ENCODE measurements at regions not wholly inside any gene's neighbourhood (a gene's known extent, or its start where the extent isn't known, plus 50 kb on each side); places are given as distances from the start of the nearest gene placed in this dataset.

GRCh38 chr1:61605607-61606321 is 119.2 kb downstream of the TM2D1 start:
- H3K36me3 ChIP-seq (ENCODE audit: control insufficient read depth in 2 of 2, insufficient read depth in 2 of 2, low read length in 2 of 2): no peaks in the 10 kb centered on the region
- H3K4me1 ChIP-seq (ENCODE audit: control insufficient read depth, insufficient read depth, low read length): peaks cover 3% of the 10 kb centered on the region
- peak overlapping the region; percentile 59 for H3K27ac ChIP-seq (ENCODE audit: low read length)
- H3K9me3 ChIP-seq (ENCODE audit: control insufficient read depth in 2 of 2, low read length in 2 of 2): no peaks in the 10 kb centered on the region
- no peak overlapping the region for H3K4me3 ChIP-seq (ENCODE audit: low read length in 2 of 2)
- no peak overlapping the region for H3K9ac ChIP-seq (ENCODE audit: low read length in 2 of 2)
- no peaks in the 10 kb centered on the region for H3K27me3 ChIP-seq (ENCODE audit: control insufficient read depth in 1 of 2, insufficient read depth in 2 of 2, low read length in 2 of 2)

DNA sequence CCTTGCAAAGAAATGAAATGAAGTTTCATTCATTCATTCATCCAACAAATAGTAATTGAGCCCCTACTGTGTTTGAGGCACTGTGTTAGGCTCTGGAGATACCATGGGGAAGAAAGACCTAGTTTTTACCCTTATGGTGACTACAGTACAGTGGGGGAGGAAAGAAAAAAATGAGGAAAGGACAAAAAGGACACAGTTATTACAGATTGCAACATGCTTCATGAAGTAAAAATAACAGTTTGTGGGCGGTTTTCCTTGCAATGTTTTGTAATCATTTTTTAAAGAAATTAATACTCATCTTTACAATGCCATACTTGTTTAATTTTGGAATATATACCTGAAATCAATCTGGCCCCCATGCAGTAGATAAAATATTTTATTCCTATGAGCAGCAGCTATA is 120.3 kb downstream of the TM2D1 start:
- H3K36me3 ChIP-seq (ENCODE audit: control insufficient read depth in 2 of 2, insufficient read depth in 2 of 2, low read length in 2 of 2): no peaks in the 10 kb centered on the region
- peaks cover 3% of the 10 kb centered on the region for H3K4me1 ChIP-seq (ENCODE audit: control insufficient read depth, insufficient read depth, low read length)
- H3K9ac ChIP-seq (ENCODE audit: low read length in 2 of 2): no peak overlapping the region
- H3K27me3 ChIP-seq (ENCODE audit: control insufficient read depth in 1 of 2, insufficient read depth in 2 of 2, low read length in 2 of 2): no peaks in the 10 kb centered on the region
- H3K9me3 ChIP-seq (ENCODE audit: control insufficient read depth in 2 of 2, low read length in 2 of 2): no peaks in the 10 kb centered on the region
- H3K4me3 ChIP-seq (ENCODE audit: low read length in 2 of 2): no peak overlapping the region
- no peak overlapping the region for H3K27ac ChIP-seq (ENCODE audit: low read length)

DNA sequence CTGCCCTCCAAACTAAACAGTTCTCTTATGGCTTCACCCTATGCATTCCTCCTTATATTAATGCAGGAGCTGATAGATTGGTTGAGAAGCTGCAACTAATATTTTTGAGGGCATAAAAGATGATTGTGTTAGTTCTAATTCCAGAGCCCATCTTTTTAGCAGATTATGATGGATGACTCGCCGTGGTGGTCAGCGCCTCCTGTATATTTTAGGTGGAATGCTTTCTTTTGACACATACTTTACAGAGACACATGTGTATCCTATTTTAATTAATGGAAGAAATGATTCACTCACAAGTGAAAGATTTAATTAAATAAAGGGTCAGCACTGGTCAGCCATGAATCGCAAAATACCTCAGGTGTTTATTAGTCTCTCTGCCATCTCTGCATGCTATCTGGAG is 120.7 kb downstream of the TM2D1 start:
- Histone ChIP-seq H3K9me3 (ENCODE audit: control insufficient read depth in 2 of 2, low read length in 2 of 2) (no peaks in the 10 kb centered on the region), H3K27ac (ENCODE audit: low read length) (no peak overlapping the region), H3K4me3 (ENCODE audit: low read length in 2 of 2) (no peak overlapping the region), H3K36me3 (ENCODE audit: control insufficient read depth in 2 of 2, insufficient read depth in 2 of 2, low read length in 2 of 2) (no peaks in the 10 kb centered on the region), H3K4me1 (ENCODE audit: control insufficient read depth, insufficient read depth, low read length) (peaks cover 3% of the 10 kb centered on the region), H3K9ac (ENCODE audit: low read length in 2 of 2) (no peak overlapping the region), H3K27me3 (ENCODE audit: control insufficient read depth in 1 of 2, insufficient read depth in 2 of 2, low read length in 2 of 2) (no peaks in the 10 kb centered on the region)

GRCh38 chr1:61602663-61603062 is 122.3 kb downstream of the TM2D1 start:
- H3K9ac ChIP-seq (ENCODE audit: low read length in 2 of 2): no peak overlapping the region
- H3K27me3 ChIP-seq (ENCODE audit: control insufficient read depth in 1 of 2, insufficient read depth in 2 of 2, low read length in 2 of 2): no peaks in the 10 kb centered on the region
- H3K9me3 ChIP-seq (ENCODE audit: control insufficient read depth in 2 of 2, low read length in 2 of 2): no peaks in the 10 kb centered on the region
- no peak overlapping the region for H3K4me3 ChIP-seq (ENCODE audit: low read length in 2 of 2)
- no peak overlapping the region for H3K27ac ChIP-seq (ENCODE audit: low read length)
- H3K4me1 ChIP-seq (ENCODE audit: control insufficient read depth, insufficient read depth, low read length): peaks cover 3% of the 10 kb centered on the region
- no peaks in the 10 kb centered on the region for H3K36me3 ChIP-seq (ENCODE audit: control insufficient read depth in 2 of 2, insufficient read depth in 2 of 2, low read length in 2 of 2)

- Histone ChIP-seq H3K27me3 (ENCODE audit: control insufficient read depth in 1 of 2, insufficient read depth in 2 of 2, low read length in 2 of 2) (no peaks in the 10 kb centered on the region), H3K4me3 (ENCODE audit: low read length in 2 of 2) (no peak overlapping the region), H3K9ac (ENCODE audit: low read length in 2 of 2) (no peak overlapping the region), H3K4me1 (ENCODE audit: control insufficient read depth, insufficient read depth, low read length) (no peaks in the 10 kb centered on the region), H3K36me3 (ENCODE audit: control insufficient read depth in 2 of 2, insufficient read depth in 2 of 2, low read length in 2 of 2) (no peaks in the 10 kb centered on the region), H3K27ac (ENCODE audit: low read length) (no peak overlapping the region), H3K9me3 (ENCODE audit: control insufficient read depth in 2 of 2, low read length in 2 of 2) (peaks cover 0 to 3% of the 10 kb centered on the region in 2 donors)
These were observed 127.3 kb downstream of the TM2D1 start for GRCh38 chr1:61597601-61598000.

DNA sequence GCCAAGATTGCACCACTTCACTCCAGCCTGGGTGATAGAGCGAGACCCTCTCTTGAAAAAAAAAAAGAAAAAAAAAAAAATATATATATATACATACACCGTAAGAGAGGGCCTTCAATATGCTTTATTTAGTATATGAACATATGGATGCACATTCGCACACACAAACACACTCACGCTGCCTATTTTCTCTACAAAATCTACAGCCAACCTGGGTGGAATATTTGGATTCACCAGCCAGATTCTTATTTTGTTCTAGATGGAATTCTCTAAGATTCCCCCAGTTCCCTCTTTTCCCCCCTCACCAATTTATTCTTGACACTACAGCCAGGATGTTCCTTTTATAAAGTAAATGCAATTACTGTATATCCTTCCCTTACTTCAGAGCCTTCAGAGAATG is 131.6 kb downstream of the TM2D1 start:
- H3K36me3 ChIP-seq (ENCODE audit: control insufficient read depth in 2 of 2, insufficient read depth in 2 of 2, low read length in 2 of 2): no peaks in the 10 kb centered on the region
- H3K9me3 ChIP-seq (ENCODE audit: control insufficient read depth in 2 of 2, low read length in 2 of 2): peaks cover 0 to 3% of the 10 kb centered on the region in 2 donors
- no peak overlapping the region for H3K4me3 ChIP-seq (ENCODE audit: low read length in 2 of 2)
- no peak overlapping the region for H3K9ac ChIP-seq (ENCODE audit: low read length in 2 of 2)
- no peaks in the 10 kb centered on the region for H3K4me1 ChIP-seq (ENCODE audit: control insufficient read depth, insufficient read depth, low read length)
- no peak overlapping the region for H3K27ac ChIP-seq (ENCODE audit: low read length)
- no peaks in the 10 kb centered on the region for H3K27me3 ChIP-seq (ENCODE audit: control insufficient read depth in 1 of 2, insufficient read depth in 2 of 2, low read length in 2 of 2)

DNA sequence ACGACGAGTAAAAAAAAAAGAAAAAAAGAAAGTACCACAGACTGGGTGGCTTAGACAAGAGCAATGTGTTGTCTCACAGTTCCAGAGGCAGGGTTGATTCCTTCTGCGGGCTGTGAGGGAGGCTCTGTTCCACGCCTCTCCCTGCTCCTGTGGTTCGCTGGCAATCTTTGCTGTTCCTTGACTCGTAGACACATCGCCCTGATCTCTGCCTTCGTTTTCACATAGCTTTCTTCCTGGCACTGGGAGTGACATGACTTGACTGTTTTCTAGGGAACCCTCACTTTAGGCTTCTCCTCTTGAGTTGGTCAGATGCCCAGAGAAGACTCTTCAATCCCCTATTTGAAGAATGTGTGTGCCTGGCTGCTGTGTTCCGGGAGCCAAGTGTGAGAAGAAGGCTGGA is 133.6 kb downstream of the TM2D1 start:
- H3K9ac ChIP-seq (ENCODE audit: low read length in 2 of 2): no peak overlapping the region
- H3K27me3 ChIP-seq (ENCODE audit: control insufficient read depth in 1 of 2, insufficient read depth in 2 of 2, low read length in 2 of 2): no peaks in the 10 kb centered on the region
- H3K36me3 ChIP-seq (ENCODE audit: control insufficient read depth in 2 of 2, insufficient read depth in 2 of 2, low read length in 2 of 2): no peaks in the 10 kb centered on the region
- H3K27ac ChIP-seq (ENCODE audit: low read length): peak overlapping the region; percentile 6
- no peaks in the 10 kb centered on the region for H3K9me3 ChIP-seq (ENCODE audit: control insufficient read depth in 2 of 2, low read length in 2 of 2)
- no peaks in the 10 kb centered on the region for H3K4me1 ChIP-seq (ENCODE audit: control insufficient read depth, insufficient read depth, low read length)
- H3K4me3 ChIP-seq (ENCODE audit: low read length in 2 of 2): peak overlapping the region in 1 of 2 donors; percentile 44

DNA sequence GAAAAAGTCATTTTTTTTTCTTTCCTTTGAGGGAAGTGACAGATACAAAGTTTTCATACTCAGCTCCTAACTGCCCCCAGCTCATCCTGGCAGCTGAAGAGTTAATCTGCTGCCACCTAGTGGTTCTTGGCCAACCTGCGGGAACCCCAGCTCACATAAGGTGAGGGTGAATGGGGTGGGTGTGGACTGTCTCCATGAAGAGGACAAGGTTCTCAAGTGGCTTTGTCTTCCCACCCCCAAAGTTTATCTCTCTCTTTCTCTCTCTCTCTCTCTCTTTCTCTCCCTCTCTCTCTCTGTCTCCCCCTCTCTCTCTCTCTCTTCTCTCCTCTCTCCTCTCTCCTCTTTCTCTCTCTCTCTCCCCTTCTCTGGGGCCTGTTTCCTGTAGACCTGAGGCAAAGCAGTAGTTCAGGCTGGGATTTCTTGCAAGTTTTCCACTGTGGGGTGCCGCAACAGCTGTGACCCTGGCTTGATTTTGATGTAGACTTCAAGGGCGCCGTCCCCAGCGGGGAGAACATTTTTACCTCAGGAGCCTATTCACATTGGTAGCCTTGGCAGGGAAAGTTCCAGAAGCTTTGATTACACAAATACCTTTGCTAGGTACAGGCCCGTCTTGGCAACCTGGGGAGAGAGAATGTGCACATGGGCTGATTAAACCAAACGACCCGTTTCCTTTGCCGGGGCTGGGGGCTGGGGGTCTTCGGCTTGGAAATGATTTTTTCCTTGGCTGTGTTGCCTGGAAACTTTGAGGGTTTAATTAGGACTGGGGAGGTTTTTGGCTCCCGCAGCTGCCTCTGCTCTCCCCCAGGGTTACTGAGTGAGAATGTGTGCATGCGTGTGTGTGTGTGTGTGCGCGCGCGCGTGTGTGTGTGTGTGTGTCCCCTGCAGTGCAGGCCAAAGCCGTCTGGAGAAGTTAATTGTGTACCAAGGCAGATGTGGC is 135.9 kb downstream of the TM2D1 start:
- no peaks in the 10 kb centered on the region for H3K27me3 ChIP-seq (ENCODE audit: control insufficient read depth in 1 of 2, insufficient read depth in 2 of 2, low read length in 2 of 2)
- H3K9ac ChIP-seq (ENCODE audit: low read length in 2 of 2): no peak overlapping the region
- H3K4me1 ChIP-seq (ENCODE audit: control insufficient read depth, insufficient read depth, low read length): no peaks in the 10 kb centered on the region
- no peak overlapping the region for H3K4me3 ChIP-seq (ENCODE audit: low read length in 2 of 2)
- H3K9me3 ChIP-seq (ENCODE audit: control insufficient read depth in 2 of 2, low read length in 2 of 2): no peaks in the 10 kb centered on the region
- H3K36me3 ChIP-seq (ENCODE audit: control insufficient read depth in 2 of 2, insufficient read depth in 2 of 2, low read length in 2 of 2): no peaks in the 10 kb centered on the region
- no peak overlapping the region for H3K27ac ChIP-seq (ENCODE audit: low read length)

DNA sequence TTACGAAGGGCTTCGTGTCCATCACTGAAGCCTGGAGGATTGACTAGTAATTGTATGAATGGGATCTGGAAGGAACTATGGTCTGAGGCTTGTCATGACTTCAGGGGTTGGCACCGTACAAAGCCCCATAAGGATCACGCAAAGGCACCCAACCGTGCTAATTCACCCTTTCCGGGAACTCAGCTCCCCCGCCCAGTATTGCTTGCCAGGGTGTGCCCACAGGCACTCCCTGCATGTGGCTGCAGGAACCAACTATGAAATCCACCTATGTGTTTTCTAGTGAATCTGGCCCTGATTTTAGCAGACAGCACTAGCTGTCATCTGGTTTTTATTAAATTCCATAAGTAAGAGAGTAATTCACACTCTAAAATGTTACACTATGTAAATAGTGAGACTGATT is 139.2 kb downstream of the TM2D1 start:
- no peaks in the 10 kb centered on the region for H3K36me3 ChIP-seq (ENCODE audit: control insufficient read depth in 2 of 2, insufficient read depth in 2 of 2, low read length in 2 of 2)
- H3K9ac ChIP-seq (ENCODE audit: low read length in 2 of 2): no peak overlapping the region
- H3K9me3 ChIP-seq (ENCODE audit: control insufficient read depth in 2 of 2, low read length in 2 of 2): no peaks in the 10 kb centered on the region
- H3K4me1 ChIP-seq (ENCODE audit: control insufficient read depth, insufficient read depth, low read length): no peaks in the 10 kb centered on the region
- no peak overlapping the region for H3K4me3 ChIP-seq (ENCODE audit: low read length in 2 of 2)
- H3K27ac ChIP-seq (ENCODE audit: low read length): no peak overlapping the region
- no peaks in the 10 kb centered on the region for H3K27me3 ChIP-seq (ENCODE audit: control insufficient read depth in 1 of 2, insufficient read depth in 2 of 2, low read length in 2 of 2)

- Histone ChIP-seq H3K36me3 (ENCODE audit: control insufficient read depth in 2 of 2, insufficient read depth in 2 of 2, low read length in 2 of 2) (no peaks in the 10 kb centered on the region), H3K4me1 (ENCODE audit: control insufficient read depth, insufficient read depth, low read length) (no peaks in the 10 kb centered on the region)
These were observed 141.2 kb downstream of the TM2D1 start for GRCh38 chr1:61583703-61584102.

DNA sequence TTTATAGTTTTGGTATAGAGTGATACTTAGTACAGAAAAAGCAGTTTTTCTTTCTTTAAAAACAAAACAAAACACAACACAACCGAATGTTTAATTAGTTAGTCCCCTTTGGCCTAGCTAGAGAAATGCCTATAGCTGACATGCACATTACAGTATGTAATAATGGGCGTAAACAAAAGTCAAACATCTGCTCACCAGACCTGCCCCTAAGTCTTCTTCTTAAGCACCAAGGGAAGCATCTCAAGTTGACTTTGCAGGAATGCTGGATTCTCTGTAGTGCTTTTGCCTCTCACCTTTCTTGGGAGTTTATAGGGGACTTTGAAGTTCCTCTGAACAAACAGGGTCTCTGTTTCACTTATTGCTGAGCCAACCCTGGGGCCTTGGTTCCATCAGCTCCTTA is 143.7 kb downstream of the TM2D1 start:
- H3K9me3 ChIP-seq (ENCODE audit: control insufficient read depth in 2 of 2, low read length in 2 of 2): peaks cover 0 to 2% of the 10 kb centered on the region in 2 donors
- no peak overlapping the region for H3K4me3 ChIP-seq (ENCODE audit: low read length in 2 of 2)
- no peak overlapping the region for H3K27ac ChIP-seq (ENCODE audit: low read length)
- no peaks in the 10 kb centered on the region for H3K36me3 ChIP-seq (ENCODE audit: control insufficient read depth in 2 of 2, insufficient read depth in 2 of 2, low read length in 2 of 2)
- H3K4me1 ChIP-seq (ENCODE audit: control insufficient read depth, insufficient read depth, low read length): no peaks in the 10 kb centered on the region
- H3K9ac ChIP-seq (ENCODE audit: low read length in 2 of 2): no peak overlapping the region
- H3K27me3 ChIP-seq (ENCODE audit: control insufficient read depth in 1 of 2, insufficient read depth in 2 of 2, low read length in 2 of 2): no peaks in the 10 kb centered on the region

More at GRCh38 chr1:61583703-61584102, 141.2 kb downstream of the TM2D1 start:
- Histone ChIP-seq H3K9ac (ENCODE audit: low read length in 2 of 2) (no peak overlapping the region), H3K27me3 (ENCODE audit: control insufficient read depth in 1 of 2, insufficient read depth in 2 of 2, low read length in 2 of 2) (no peaks in the 10 kb centered on the region), H3K4me3 (ENCODE audit: low read length in 2 of 2) (no peak overlapping the region), H3K9me3 (ENCODE audit: control insufficient read depth in 2 of 2, low read length in 2 of 2) (peaks cover 0 to under 1% of the 10 kb centered on the region in 2 donors), H3K27ac (ENCODE audit: low read length) (no peak overlapping the region)

Data from stomach smooth muscle (tissue), 2 donors.